T-helper 17 cell (primary cell): ENCODE measurements at regions not wholly inside any gene's neighbourhood (a gene's known extent, or its start where the extent isn't known, plus 50 kb on each side); places are given as distances from the start of the nearest gene placed in this dataset.

ENCODE experiments used
- ATAC-seq: fragments of 150-1000 bp; cut with Tn5 transposase; 2 replicates; pipeline ENCODE4 v1.10.0; 2021; ENCODE audit warnings: mild to moderate bottlenecking, moderate library complexity
- DNase-seq, 3 donors: peaks; one replicate each; pipeline versions ENCODE4 v3.0.0 to v3.0.0-alpha.2; 2020 to 2021
- H3K9me3 ChIP-seq: one replicate; pipeline ENCODE4 v1.7.0; 2013; ENCODE audit warnings: low read length, mild to moderate bottlenecking; ENCODE audit not compliant: control insufficient read depth, poor library complexity, severe bottlenecking
- H3K27ac Mint-ChIP-seq: one replicate; pipeline ENCODE4 v1.8.0; 2022; ENCODE audit warnings: mild to moderate bottlenecking, moderate library complexity, mixed read lengths
- H3K27me3 Mint-ChIP-seq: one replicate; pipeline ENCODE4 v1.8.0; 2022; ENCODE audit warnings: mixed read lengths
- H3K36me3 Mint-ChIP-seq: one replicate; pipeline ENCODE4 v1.8.0; 2022; ENCODE audit warnings: low read depth, mixed read lengths
- H3K4me1 Mint-ChIP-seq: one replicate; pipeline ENCODE4 v1.8.0; 2022; ENCODE audit warnings: mild to moderate bottlenecking, mixed read lengths
- H3K4me3 Mint-ChIP-seq: one replicate; pipeline ENCODE4 v1.8.0; 2022; ENCODE audit warnings: mild to moderate bottlenecking, moderate library complexity, mixed read lengths

- H3K36me3 Mint-ChIP-seq = no peaks in the 10 kb centered on the region
- H3K4me1 Mint-ChIP-seq = no peaks in the 10 kb centered on the region
- H3K9me3 ChIP-seq = no peaks in the 10 kb centered on the region
- DNase-seq = no peak
- H3K4me3 Mint-ChIP-seq = no peak overlapping the region
- no peak overlapping the region for H3K27ac Mint-ChIP-seq
- ATAC-seq = no peak
- no peaks in the 10 kb centered on the region for H3K27me3 Mint-ChIP-seq
Measured at GRCh38 chr9:108674766-108675530, 180.8 kb downstream of the ACTL7B start.

- Mint-ChIP-seq H3K4me1 (no peaks in the 10 kb centered on the region), H3K27me3 (no peaks in the 10 kb centered on the region), H3K4me3 (no peak overlapping the region), H3K36me3 (no peaks in the 10 kb centered on the region), H3K27ac (no peak overlapping the region)
- H3K9me3 ChIP-seq = no peaks in the 10 kb centered on the region
- DNase-seq = no peak
- no peak for ATAC-seq
Measured at GRCh38 chr9:108673386-108673785, 182.4 kb downstream of the ACTL7B start.

- H3K4me1 Mint-ChIP-seq = no peaks in the 10 kb centered on the region
- no peaks in the 10 kb centered on the region for H3K27me3 Mint-ChIP-seq
- H3K9me3 ChIP-seq = no peaks in the 10 kb centered on the region
- H3K36me3 Mint-ChIP-seq = no peaks in the 10 kb centered on the region
- DNase-seq (no peak), ATAC-seq (no peak)
- H3K27ac Mint-ChIP-seq = no peak overlapping the region
- H3K4me3 Mint-ChIP-seq = no peak overlapping the region
Measured at GRCh38 chr9:108672475-108673190, 183.2 kb downstream of the ACTL7B start.

GRCh38 chr9:108671794-108672193 lies 184.0 kb downstream of the ACTL7B start:
- no peaks in the 10 kb centered on the region for H3K27me3 Mint-ChIP-seq
- no peaks in the 10 kb centered on the region for H3K9me3 ChIP-seq
- no peak for DNase-seq
- no peak overlapping the region for H3K4me3 Mint-ChIP-seq
- H3K27ac Mint-ChIP-seq = no peak overlapping the region
- no peaks in the 10 kb centered on the region for H3K4me1 Mint-ChIP-seq
- ATAC-seq = no peak
- H3K36me3 Mint-ChIP-seq = no peaks in the 10 kb centered on the region

- DNase-seq = no peak
- H3K36me3 Mint-ChIP-seq = no peaks in the 10 kb centered on the region
- no peak overlapping the region for H3K4me3 Mint-ChIP-seq
- H3K4me1 Mint-ChIP-seq = no peaks in the 10 kb centered on the region
- ATAC-seq = no peak
- H3K27ac Mint-ChIP-seq = no peak overlapping the region
- H3K27me3 Mint-ChIP-seq = no peaks in the 10 kb centered on the region
- no peaks in the 10 kb centered on the region for H3K9me3 ChIP-seq
Measured at GRCh38 chr9:108671176-108671575, 184.6 kb downstream of the ACTL7B start.

GRCh38 chr9:108668938-108669335 lies 186.8 kb downstream of the ACTL7B start:
- no peaks in the 10 kb centered on the region for H3K4me1 Mint-ChIP-seq
- ATAC-seq = no peak
- DNase-seq = no peak
- H3K27me3 Mint-ChIP-seq = no peaks in the 10 kb centered on the region
- H3K36me3 Mint-ChIP-seq = no peaks in the 10 kb centered on the region
- H3K4me3 Mint-ChIP-seq = no peak overlapping the region
- H3K9me3 ChIP-seq = no peaks in the 10 kb centered on the region
- no peak overlapping the region for H3K27ac Mint-ChIP-seq

GRCh38 chr9:108668191-108668937 lies 187.4 kb downstream of the ACTL7B start:
- no peak for ATAC-seq
- no peaks in the 10 kb centered on the region for H3K36me3 Mint-ChIP-seq
- no peaks in the 10 kb centered on the region for H3K9me3 ChIP-seq
- H3K4me3 Mint-ChIP-seq = no peak overlapping the region
- H3K27me3 Mint-ChIP-seq = no peaks in the 10 kb centered on the region
- no peak overlapping the region for H3K27ac Mint-ChIP-seq
- no peaks in the 10 kb centered on the region for H3K4me1 Mint-ChIP-seq
- DNase-seq = no peak

- Mint-ChIP-seq H3K36me3 (no peaks in the 10 kb centered on the region), H3K27me3 (no peaks in the 10 kb centered on the region), H3K4me3 (no peak overlapping the region), H3K27ac (no peak overlapping the region), H3K4me1 (no peaks in the 10 kb centered on the region)
- ATAC-seq (no peak), DNase-seq (no peak)
- no peaks in the 10 kb centered on the region for H3K9me3 ChIP-seq
Measured at GRCh38 chr9:108666240-108666784, 189.5 kb downstream of the ACTL7B start.

- Mint-ChIP-seq H3K27ac (no peak overlapping the region), H3K27me3 (no peaks in the 10 kb centered on the region), H3K4me1 (no peaks in the 10 kb centered on the region), H3K36me3 (no peaks in the 10 kb centered on the region), H3K4me3 (no peak overlapping the region)
- DNase-seq (no peak), ATAC-seq (no peak)
- no peaks in the 10 kb centered on the region for H3K9me3 ChIP-seq
Measured at GRCh38 chr9:108665521-108666239, 190.1 kb downstream of the ACTL7B start.

GRCh38 chr9:108664309-108665255 lies 191.2 kb downstream of the ACTL7B start:
- no peaks in the 10 kb centered on the region for H3K9me3 ChIP-seq
- ATAC-seq (no peak), DNase-seq (no peak)
- Mint-ChIP-seq H3K4me1 (no peaks in the 10 kb centered on the region), H3K27ac (no peak overlapping the region), H3K36me3 (no peaks in the 10 kb centered on the region), H3K4me3 (no peak overlapping the region), H3K27me3 (no peaks in the 10 kb centered on the region)

GRCh38 chr9:108663422-108663821 lies 192.4 kb downstream of the ACTL7B start:
- no peaks in the 10 kb centered on the region for H3K9me3 ChIP-seq
- no peak overlapping the region for H3K4me3 Mint-ChIP-seq
- H3K27ac Mint-ChIP-seq = no peak overlapping the region
- H3K27me3 Mint-ChIP-seq = no peaks in the 10 kb centered on the region
- DNase-seq = no peak
- ATAC-seq = no peak
- no peaks in the 10 kb centered on the region for H3K36me3 Mint-ChIP-seq
- H3K4me1 Mint-ChIP-seq = no peaks in the 10 kb centered on the region

- H3K4me3 Mint-ChIP-seq = no peak overlapping the region
- DNase-seq (no peak), ATAC-seq (no peak)
- no peaks in the 10 kb centered on the region for H3K36me3 Mint-ChIP-seq
- H3K9me3 ChIP-seq = no peaks in the 10 kb centered on the region
- H3K27me3 Mint-ChIP-seq = no peaks in the 10 kb centered on the region
- no peaks in the 10 kb centered on the region for H3K4me1 Mint-ChIP-seq
- no peak overlapping the region for H3K27ac Mint-ChIP-seq
Measured at GRCh38 chr9:108662956-108663355, 192.8 kb downstream of the ACTL7B start.
